SJSA1 (cell line): ENCODE measurements at regions not wholly inside any gene's neighbourhood (a gene's known extent, or its start where the extent isn't known, plus 50 kb on each side); places are given as distances from the start of the nearest gene placed in this dataset.

Source experiments
- DNase-seq, 2 experiments: peaks; one replicate each; pipeline ENCODE4 v3.0.0-alpha.2; 2015 to 2020; ENCODE audit warnings: low spot score in 2 of 2, low read depth in 1 of 2
- H3K27ac ChIP-seq: fragments of 250-450 bp; sonication (Bioruptor Pico); 2 replicates; pipeline ENCODE4 v1.5.1; 2020; ENCODE audit warnings: mild to moderate bottlenecking, moderate library complexity
- H3K27me3 ChIP-seq: fragments of 250-450 bp; sonication (Bioruptor Pico); replicated peaks from 2 replicates; pipeline ENCODE4 v1.5.1; 2020; ENCODE audit warnings: mild to moderate bottlenecking, moderate library complexity
- H3K36me3 ChIP-seq: fragments of 250-450 bp; sonication (Bioruptor Pico); 2 replicates; pipeline ENCODE4 v1.5.1; 2020; ENCODE audit warnings: mild to moderate bottlenecking
- H3K4me1 ChIP-seq: fragments of 250-450 bp; sonication (Bioruptor Pico); replicated peaks from 2 replicates; pipeline ENCODE4 v1.6.1; 2021; ENCODE audit warnings: mild to moderate bottlenecking
- H3K4me3 ChIP-seq: fragments of 250-450 bp; sonication (Bioruptor Pico); 2 replicates; pipeline ENCODE4 v1.5.1; 2020; ENCODE audit warnings: mild to moderate bottlenecking
- H3K9me3 ChIP-seq: fragments of 250-450 bp; sonication (Bioruptor Pico); replicated peaks from 2 replicates; pipeline ENCODE4 v1.5.1; 2020; ENCODE audit warnings: mild to moderate bottlenecking

- no peaks in the 10 kb centered on the region for H3K27me3 ChIP-seq
- no peaks in the 10 kb centered on the region for H3K4me1 ChIP-seq
- no peak overlapping the region for H3K27ac ChIP-seq
- no peak for DNase-seq
- H3K36me3 ChIP-seq: no peaks in the 10 kb centered on the region
- peaks cover 3% of the 10 kb centered on the region; the same call in 1 of the 2 replicates for H3K9me3 ChIP-seq
- H3K4me3 ChIP-seq: no peak overlapping the region
These were observed 89.9 kb upstream of the JAZF1 start for GRCh38 chr7:28270536-28270935.

- no peaks in the 10 kb centered on the region for H3K4me1 ChIP-seq
- DNase-seq: peak; percentile 48 to 54
- no peak overlapping the region for H3K4me3 ChIP-seq
- H3K9me3 ChIP-seq: peaks cover 3% of the 10 kb centered on the region; the same call in 1 of the 2 replicates
- H3K36me3 ChIP-seq: no peaks in the 10 kb centered on the region
- H3K27me3 ChIP-seq: no peaks in the 10 kb centered on the region
- H3K27ac ChIP-seq: no peak overlapping the region
These were observed 91.9 kb upstream of the JAZF1 start for GRCh38 chr7:28272461-28272877.

GRCh38 chr7:28276298-28276697, 95.7 kb upstream of the JAZF1 start:
- Histone ChIP-seq H3K4me3 (no peak overlapping the region), H3K27me3 (no peaks in the 10 kb centered on the region), H3K4me1 (no peaks in the 10 kb centered on the region), H3K9me3 (peaks cover 3% of the 10 kb centered on the region; the same call in 1 of the 2 replicates), H3K36me3 (no peaks in the 10 kb centered on the region), H3K27ac (no peak overlapping the region)
- DNase-seq: no peak

GRCh38 chr7:28277364-28277763, 96.8 kb upstream of the JAZF1 start:
- H3K27ac ChIP-seq: no peak overlapping the region
- peaks cover 3% of the 10 kb centered on the region; the same call in 1 of the 2 replicates for H3K9me3 ChIP-seq
- no peaks in the 10 kb centered on the region for H3K36me3 ChIP-seq
- DNase-seq: no peak
- H3K27me3 ChIP-seq: no peaks in the 10 kb centered on the region
- no peaks in the 10 kb centered on the region for H3K4me1 ChIP-seq
- H3K4me3 ChIP-seq: no peak overlapping the region

GRCh38 chr7:28277958-28278357, 97.4 kb upstream of the JAZF1 start:
- Histone ChIP-seq H3K36me3 (no peaks in the 10 kb centered on the region), H3K9me3 (peaks cover 2% of the 10 kb centered on the region; the same call in 1 of the 2 replicates), H3K4me3 (no peak overlapping the region), H3K27ac (no peak overlapping the region), H3K27me3 (no peaks in the 10 kb centered on the region), H3K4me1 (no peaks in the 10 kb centered on the region)
- DNase-seq: no peak

- Histone ChIP-seq H3K27me3 (no peaks in the 10 kb centered on the region), H3K27ac (no peak overlapping the region), H3K9me3 (no peaks in the 10 kb centered on the region), H3K4me1 (no peaks in the 10 kb centered on the region), H3K4me3 (no peak overlapping the region), H3K36me3 (no peaks in the 10 kb centered on the region)
- no peak for DNase-seq
These were observed 99.9 kb upstream of the JAZF1 start for GRCh38 chr7:28280516-28280915.

- Histone ChIP-seq H3K27me3 (no peaks in the 10 kb centered on the region), H3K27ac (no peak overlapping the region), H3K4me3 (no peak overlapping the region), H3K4me1 (no peaks in the 10 kb centered on the region), H3K9me3 (no peaks in the 10 kb centered on the region), H3K36me3 (no peaks in the 10 kb centered on the region)
- no peak for DNase-seq
These were observed 109.9 kb upstream of the JAZF1 start for GRCh38 chr7:28290496-28290895.

GRCh38 chr7:28291559-28291958, 111.0 kb upstream of the JAZF1 start:
- Histone ChIP-seq H3K36me3 (no peaks in the 10 kb centered on the region), H3K4me1 (no peaks in the 10 kb centered on the region), H3K27ac (no peak overlapping the region), H3K4me3 (no peak overlapping the region), H3K9me3 (no peaks in the 10 kb centered on the region), H3K27me3 (no peaks in the 10 kb centered on the region)
- DNase-seq: no peak

GRCh38 chr7:28292834-28293526, 112.4 kb upstream of the JAZF1 start:
- H3K27ac ChIP-seq: no peak overlapping the region
- no peak overlapping the region for H3K4me3 ChIP-seq
- H3K36me3 ChIP-seq: no peaks in the 10 kb centered on the region
- H3K9me3 ChIP-seq: no peaks in the 10 kb centered on the region
- H3K27me3 ChIP-seq: no peaks in the 10 kb centered on the region
- H3K4me1 ChIP-seq: no peaks in the 10 kb centered on the region
- no peak for DNase-seq

GRCh38 chr7:28293527-28293835, 112.9 kb upstream of the JAZF1 start:
- no peak overlapping the region for H3K4me3 ChIP-seq
- no peaks in the 10 kb centered on the region for H3K9me3 ChIP-seq
- H3K36me3 ChIP-seq: no peaks in the 10 kb centered on the region
- no peak overlapping the region for H3K27ac ChIP-seq
- no peaks in the 10 kb centered on the region for H3K4me1 ChIP-seq
- H3K27me3 ChIP-seq: no peaks in the 10 kb centered on the region
- no peak for DNase-seq

- no peak for DNase-seq
- Histone ChIP-seq H3K27ac (no peak overlapping the region), H3K9me3 (no peaks in the 10 kb centered on the region), H3K4me3 (no peak overlapping the region), H3K4me1 (no peaks in the 10 kb centered on the region), H3K36me3 (no peaks in the 10 kb centered on the region), H3K27me3 (no peaks in the 10 kb centered on the region; the same call in 1 of the 2 replicates)
These were observed 115.5 kb upstream of the CREB5 start for GRCh38 chr7:28296571-28297483.

- no peak overlapping the region for H3K27ac ChIP-seq
- no peak overlapping the region for H3K4me3 ChIP-seq
- H3K4me1 ChIP-seq: no peaks in the 10 kb centered on the region
- H3K9me3 ChIP-seq: no peaks in the 10 kb centered on the region
- no peaks in the 10 kb centered on the region; the same call in 1 of the 2 replicates for H3K27me3 ChIP-seq
- no peak for DNase-seq
- no peaks in the 10 kb centered on the region for H3K36me3 ChIP-seq
These were observed 114.4 kb upstream of the CREB5 start for GRCh38 chr7:28297801-28298459.

GRCh38 chr7:28298870-28299518, 113.3 kb upstream of the CREB5 start:
- Histone ChIP-seq H3K4me1 (no peaks in the 10 kb centered on the region), H3K27me3 (no peaks in the 10 kb centered on the region; the same call in 1 of the 2 replicates), H3K9me3 (no peaks in the 10 kb centered on the region), H3K27ac (no peak overlapping the region), H3K36me3 (no peaks in the 10 kb centered on the region), H3K4me3 (no peak overlapping the region)
- DNase-seq: peak in 1 of 2 experiments; percentile 26
